HUES64 (cell line): ENCODE measurements at regions not wholly inside any gene's neighbourhood (a gene's known extent, or its start where the extent isn't known, plus 50 kb on each side); places are given as distances from the start of the nearest gene placed in this dataset.
"Not testable (repeated sequence)": the region's sequence is repeated elsewhere in the genome, so short reads cannot be mapped to it uniquely, and the experiment has no call there.

Experiments used
- H3K27ac ChIP-seq: 2 replicates; pipeline ENCODE4 v1.7.0; 2013; ENCODE audit warnings: low read depth, low read length, inconsistent platforms
- H3K27me3 ChIP-seq: 2 replicates; pipeline ENCODE4 v1.6.1; 2013; ENCODE audit warnings: mild to moderate bottlenecking, low read length; ENCODE audit not compliant: insufficient read depth
- H3K36me3 ChIP-seq: 2 replicates; pipeline ENCODE4 v1.6.1; 2013; ENCODE audit warnings: mild to moderate bottlenecking, low read length; ENCODE audit not compliant: insufficient read depth
- H3K4me1 ChIP-seq: 2 replicates; pipeline ENCODE4 v1.6.1; 2013; ENCODE audit warnings: mild to moderate bottlenecking, low read length, moderate library complexity; ENCODE audit not compliant: insufficient read depth
- H3K4me3 ChIP-seq: 2 replicates; pipeline ENCODE4 v1.5.1; 2013; ENCODE audit warnings: mild to moderate bottlenecking, low read length, moderate library complexity
- H3K9ac ChIP-seq: 2 replicates; pipeline ENCODE4 v1.6.1; 2013; ENCODE audit warnings: mild to moderate bottlenecking, low read depth, low read length
- H3K9me3 ChIP-seq: 2 replicates; pipeline ENCODE4 v1.6.1; 2013; ENCODE audit warnings: low read depth, low read length; ENCODE audit not compliant: insufficient read depth
- WGBS: fragments of 150-250, 120-280 bp; methylation state at CpG from one replicate; pipeline ENCODE4 v1.1.7; 2013; ENCODE audit warnings: missing lambda C conversion rate; 5-methylcytosine and 5-hydroxymethylcytosine counted together

DNA sequence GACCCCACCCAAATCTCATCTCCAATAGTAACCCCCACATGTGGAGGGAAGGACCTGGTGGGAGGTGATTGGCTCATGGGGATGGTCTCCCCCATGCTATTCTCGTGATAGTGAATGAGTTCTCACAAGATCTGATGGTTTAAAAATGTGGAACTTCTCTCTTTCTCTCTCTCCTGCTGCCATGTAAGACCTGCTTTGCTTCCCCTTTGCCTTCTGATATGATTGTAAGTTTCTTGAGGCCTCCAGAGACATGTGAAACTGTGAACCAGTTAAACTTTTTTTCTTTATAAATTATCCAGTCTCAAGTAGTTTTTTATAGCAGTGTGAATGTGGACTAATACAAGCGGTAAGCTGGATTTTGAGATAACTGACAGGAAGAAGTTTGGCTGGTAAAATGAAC, 60.3 kb upstream of the MBNL1 start:
- Histone ChIP-seq H3K9ac (no peak overlapping the region), H3K27ac (no peak overlapping the region), H3K27me3 (no peaks in the 10 kb centered on the region), H3K4me1 (peaks cover 11% of the 10 kb centered on the region), H3K9me3 (no peaks in the 10 kb centered on the region), H3K4me3 (no peak overlapping the region), H3K36me3 (no peaks in the 10 kb centered on the region)
- WGBS = 94% methylated on average over 2 of the region's 2 CpGs

DNA sequence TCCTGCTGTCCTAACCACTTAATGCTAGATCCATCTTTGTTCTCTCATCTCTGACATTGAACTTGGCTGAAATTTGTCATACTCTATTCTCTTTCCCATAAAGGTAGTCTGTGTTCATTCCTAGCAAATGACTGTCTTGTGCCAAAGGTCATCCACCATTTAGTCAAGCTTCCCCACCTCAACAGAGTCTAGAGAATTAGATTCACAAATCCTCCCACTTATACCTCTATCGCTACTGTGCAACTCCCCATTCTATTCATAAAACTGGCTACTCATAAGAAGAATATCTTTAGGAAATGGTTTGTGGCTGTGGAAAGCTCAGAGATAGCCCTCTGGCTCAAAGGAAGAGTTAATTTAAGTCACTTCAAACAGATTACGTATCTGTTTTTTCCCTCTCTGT, 59.7 kb upstream of the MBNL1 start:
- Histone ChIP-seq H3K4me3 (no peak overlapping the region), H3K27ac (no peak overlapping the region), H3K4me1 (peaks cover 14% of the 10 kb centered on the region), H3K9ac (no peak overlapping the region), H3K27me3 (no peaks in the 10 kb centered on the region), H3K9me3 (no peaks in the 10 kb centered on the region), H3K36me3 (no peaks in the 10 kb centered on the region)
- 100% methylated on average over 1 of the region's 2 CpGs for WGBS

- H3K4me3 ChIP-seq = no peak overlapping the region
- 96% methylated on average over 4 of the region's 5 CpGs for WGBS
- no peaks in the 10 kb centered on the region for H3K27me3 ChIP-seq
- no peak overlapping the region for H3K27ac ChIP-seq
- no peak overlapping the region for H3K9ac ChIP-seq
- no peaks in the 10 kb centered on the region for H3K36me3 ChIP-seq
- H3K4me1 ChIP-seq = peaks cover 14% of the 10 kb centered on the region
- H3K9me3 ChIP-seq = no peaks in the 10 kb centered on the region
Measured at GRCh38 chr3:152209776-152210175, 59.0 kb upstream of the MBNL1 start.

DNA sequence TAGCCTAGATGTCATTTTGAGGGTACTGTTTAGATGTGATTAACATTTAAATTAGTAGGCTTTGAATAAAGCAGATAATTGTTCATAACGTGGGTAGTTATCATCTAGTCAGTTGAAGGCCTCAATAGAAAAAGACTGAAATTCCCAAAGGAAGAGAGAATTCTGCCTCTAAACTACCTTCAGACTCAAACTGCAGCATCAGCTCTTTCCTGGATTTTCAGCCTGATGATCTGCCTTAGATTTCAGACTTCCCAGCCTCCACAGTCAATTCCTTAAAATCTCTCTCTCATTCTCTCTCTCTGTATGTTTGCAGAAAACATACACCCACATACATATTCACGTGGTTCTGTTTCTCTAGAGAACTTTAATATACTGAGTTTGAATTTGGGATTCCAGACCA, 58.0 kb upstream of the MBNL1 start:
- H3K9me3 ChIP-seq = no peaks in the 10 kb centered on the region
- H3K27ac ChIP-seq = no peak overlapping the region
- H3K9ac ChIP-seq = no peak overlapping the region
- peaks cover 9% of the 10 kb centered on the region; the same call in 1 of the 2 replicates for H3K4me1 ChIP-seq
- no peaks in the 10 kb centered on the region for H3K36me3 ChIP-seq
- H3K4me3 ChIP-seq = no peak overlapping the region
- no peaks in the 10 kb centered on the region for H3K27me3 ChIP-seq
- WGBS = 95% methylated on average over 2 of the region's 2 CpGs

DNA sequence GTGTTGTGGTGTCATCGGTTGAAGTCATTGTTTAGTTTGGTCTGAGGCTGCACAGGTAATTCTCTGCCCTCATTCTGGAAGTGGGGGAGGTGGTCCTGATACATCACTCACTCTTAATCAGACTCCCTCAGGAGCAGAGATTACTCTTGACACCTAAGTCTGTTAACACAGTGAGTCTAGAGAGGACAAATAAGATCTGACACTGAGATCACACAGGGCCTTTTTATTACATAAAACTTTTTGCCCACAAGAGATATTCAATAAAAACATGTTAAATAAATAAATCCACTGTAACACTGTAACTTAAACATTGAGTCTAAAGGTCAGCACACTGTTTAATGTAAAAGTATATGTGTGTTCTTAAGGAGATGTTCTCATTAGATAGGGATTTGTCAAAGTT, 57.1 kb upstream of the MBNL1 start:
- 87% methylated on average over 1 of the region's 1 CpG for WGBS

GRCh38 chr3:152213203-152213602, 55.5 kb upstream of the MBNL1 start:
- H3K9ac ChIP-seq = no peak overlapping the region
- no peaks in the 10 kb centered on the region for H3K9me3 ChIP-seq
- no peak overlapping the region for H3K27ac ChIP-seq
- no peaks in the 10 kb centered on the region for H3K27me3 ChIP-seq
- H3K4me3 ChIP-seq = no peak overlapping the region
- no peaks in the 10 kb centered on the region for H3K36me3 ChIP-seq
- H3K4me1 ChIP-seq = peaks cover 9% of the 10 kb centered on the region; the same call in 1 of the 2 replicates

More for the DNA sequence above, 57.1 kb upstream of the MBNL1 start:
- Histone ChIP-seq H3K27ac (no peak overlapping the region), H3K9ac (no peak overlapping the region), H3K4me3 (no peak overlapping the region), H3K27me3 (no peaks in the 10 kb centered on the region), H3K36me3 (no peaks in the 10 kb centered on the region), H3K4me1 (peaks cover 9% of the 10 kb centered on the region; the same call in 1 of the 2 replicates), H3K9me3 (no peaks in the 10 kb centered on the region)

- H3K36me3 ChIP-seq = no peaks in the 10 kb centered on the region
- no peak overlapping the region for H3K4me3 ChIP-seq
- WGBS = no CpG with 5 or more reads among the region's 1 CpG
- no peak overlapping the region for H3K27ac ChIP-seq
- H3K9ac ChIP-seq = no peak overlapping the region
- no peaks in the 10 kb centered on the region for H3K27me3 ChIP-seq
- H3K4me1 ChIP-seq = peaks cover 9% of the 10 kb centered on the region; the same call in 1 of the 2 replicates
- no peaks in the 10 kb centered on the region for H3K9me3 ChIP-seq
Measured at GRCh38 chr3:152213938-152214337, 54.8 kb upstream of the MBNL1 start.

GRCh38 chr3:152216960-152217865, 51.5 kb upstream of the MBNL1 start:
- 97% methylated on average over 34 of the region's 34 CpGs for WGBS
- H3K36me3 ChIP-seq = not testable (repeated sequence)

GRCh38 chr3:152218602-152219001, 50.1 kb upstream of the MBNL1 start:
- Histone ChIP-seq H3K4me3 (no peak overlapping the region), H3K36me3 (no peaks in the 10 kb centered on the region), H3K27ac (no peak overlapping the region), H3K27me3 (no peaks in the 10 kb centered on the region), H3K4me1 (peaks cover under 1% of the 10 kb centered on the region; the same call in 1 of the 2 replicates), H3K9me3 (no peaks in the 10 kb centered on the region), H3K9ac (no peak overlapping the region)
- 100% methylated on average over 1 of the region's 1 CpG for WGBS

More at GRCh38 chr3:152216960-152217865, 51.5 kb upstream of the MBNL1 start:
- not testable (repeated sequence) for H3K9ac ChIP-seq, H3K4me1 ChIP-seq, H3K27me3 ChIP-seq, H3K27ac ChIP-seq, H3K9me3 ChIP-seq, H3K4me3 ChIP-seq
